Smooth muscle cell (in vitro differentiated cells): ENCODE measurements at regions not wholly inside any gene's neighbourhood (a gene's known extent, or its start where the extent isn't known, plus 50 kb on each side); places are given as distances from the start of the nearest gene placed in this dataset.

Source experiments
- DNase-seq: peaks from one replicate; lab custom pipeline; 2025; ENCODE audit not compliant: unreplicated experiment; lab: John Stamatoyannopoulos, UW
- H2AFZ ChIP-seq: fragments of 200-600 bp; sonication (generic); 2 replicates; pipeline ENCODE4 v1.6.0; 2016; ENCODE audit warnings: antibody characterized with exemption, low read depth, mild to moderate bottlenecking
- H3F3A ChIP-seq: fragments of 200-600 bp; sonication (generic); 2 replicates; pipeline ENCODE4 v1.6.0; 2017; ENCODE audit warnings: antibody characterized with exemption, low read depth
- H3K27ac ChIP-seq: fragments of 200-600 bp; sonication (generic); 2 replicates; pipeline ENCODE4 v1.5.1; 2016; ENCODE audit warnings: low read depth, mild to moderate bottlenecking
- H3K27me3 ChIP-seq: fragments of 200-600 bp; sonication (generic); 2 replicates; pipeline ENCODE4 v1.6.1; 2016; ENCODE audit warnings: low read depth, mild to moderate bottlenecking
- H3K36me3 ChIP-seq: fragments of 200-600 bp; sonication (generic); 2 replicates; pipeline ENCODE4 v1.5.1; 2016; ENCODE audit warnings: low read depth
- H3K4me1 ChIP-seq: fragments of 200-600 bp; sonication (generic); 2 replicates; pipeline ENCODE4 v1.5.1; 2016; ENCODE audit warnings: low read depth
- H3K4me2 ChIP-seq: fragments of 200-600 bp; sonication (generic); 2 replicates; pipeline ENCODE4 v1.6.0; 2016; ENCODE audit warnings: mild to moderate bottlenecking
- H3K4me3 ChIP-seq: fragments of 200-600 bp; sonication (generic); 2 replicates; pipeline ENCODE4 v1.5.1; 2016; ENCODE audit warnings: mild to moderate bottlenecking
- H3K79me2 ChIP-seq: fragments of 200-600 bp; sonication (generic); 2 replicates; pipeline ENCODE4 v1.6.0; 2016; ENCODE audit warnings: low read depth, mild to moderate bottlenecking
- H3K9ac ChIP-seq: fragments of 200-600 bp; sonication (generic); 2 replicates; pipeline ENCODE4 v1.6.0; 2016; ENCODE audit warnings: low read depth
- H3K9me3 ChIP-seq: fragments of 200-600 bp; sonication (generic); replicated peaks from 2 replicates; pipeline ENCODE4 v1.5.1; 2016; ENCODE audit warnings: low read depth
- H4K20me1 ChIP-seq: fragments of 200-600 bp; sonication (generic); 2 replicates; pipeline ENCODE4 v1.6.0; 2016; ENCODE audit warnings: low read depth
- CTCF ChIP-seq: fragments of 200-600 bp; sonication (generic); IDR thresholded peaks from 2 replicates; pipeline ENCODE4 v1.5.1; 2017; ENCODE audit warnings: borderline replicate concordance, mild to moderate bottlenecking, antibody characterized with exemption; ENCODE audit not compliant: insufficient read depth, poor library complexity, severe bottlenecking
- WGBS: methylation state at CpG from one replicate; pipeline ENCODE4 v1.1.7; 2016; ENCODE audit warnings: low lambda C conversion rate; 5-methylcytosine and 5-hydroxymethylcytosine counted together

GRCh38 chr9:119609277-119609971, 240.2 kb upstream of the BRINP1 start:
- Histone ChIP-seq H3F3A (no peaks in the 10 kb centered on the region), H4K20me1 (no peaks in the 10 kb centered on the region), H3K9me3 (no peaks in the 10 kb centered on the region), H3K79me2 (no peaks in the 10 kb centered on the region), H2AFZ (no peak overlapping the region), H3K27me3 (no peaks in the 10 kb centered on the region), H3K27ac (no peak overlapping the region), H3K4me2 (no peak overlapping the region), H3K36me3 (no peaks in the 10 kb centered on the region), H3K4me3 (no peak overlapping the region), H3K9ac (no peak overlapping the region), H3K4me1 (no peaks in the 10 kb centered on the region)
- 97% methylated on average over 2 of the region's 2 CpGs for WGBS
- no peak for DNase-seq
- TF ChIP-seq CTCF: no peak

GRCh38 chr9:119601632-119602031, 232.4 kb upstream of the BRINP1 start:
- no peak for TF ChIP-seq CTCF
- no peaks in the 10 kb centered on the region for H4K20me1 ChIP-seq
- no peaks in the 10 kb centered on the region for H3K9me3 ChIP-seq
- no peak overlapping the region for H3K4me2 ChIP-seq
- no peaks in the 10 kb centered on the region for H3F3A ChIP-seq
- H3K9ac ChIP-seq: no peak overlapping the region
- H3K79me2 ChIP-seq: no peaks in the 10 kb centered on the region
- no peak for DNase-seq
- no peak overlapping the region for H3K4me3 ChIP-seq
- H3K27me3 ChIP-seq: peaks cover 16% of the 10 kb centered on the region
- no peak overlapping the region for H2AFZ ChIP-seq
- H3K4me1 ChIP-seq: peaks cover 6% of the 10 kb centered on the region
- no peaks in the 10 kb centered on the region for H3K36me3 ChIP-seq
- no peak overlapping the region for H3K27ac ChIP-seq

- Histone ChIP-seq H3K4me1 (peaks cover 6% of the 10 kb centered on the region), H3K4me3 (no peak overlapping the region), H2AFZ (no peak overlapping the region), H3K27me3 (peaks cover 16% of the 10 kb centered on the region), H3F3A (no peaks in the 10 kb centered on the region), H3K9me3 (no peaks in the 10 kb centered on the region), H4K20me1 (no peaks in the 10 kb centered on the region), H3K36me3 (no peaks in the 10 kb centered on the region), H3K9ac (no peak overlapping the region), H3K4me2 (no peak overlapping the region), H3K79me2 (no peaks in the 10 kb centered on the region), H3K27ac (no peak overlapping the region)
- 71% methylated on average over 3 of the region's 3 CpGs for whole genome bisulfite sequencing
- no peak for DNase-seq
- TF ChIP-seq CTCF: no peak
Observed at GRCh38 chr9:119597499-119597898, 228.3 kb upstream of the BRINP1 start.

GRCh38 chr9:119596703-119597102, 227.5 kb upstream of the BRINP1 start:
- peaks cover 15% of the 10 kb centered on the region for H3K27me3 ChIP-seq
- WGBS: 94% methylated on average over 4 of the region's 4 CpGs
- H3K4me1 ChIP-seq: peaks cover 6% of the 10 kb centered on the region
- no peak overlapping the region for H3K9ac ChIP-seq
- no peaks in the 10 kb centered on the region for H3F3A ChIP-seq
- no peak overlapping the region for H3K4me2 ChIP-seq
- no peaks in the 10 kb centered on the region for H3K36me3 ChIP-seq
- H3K79me2 ChIP-seq: no peaks in the 10 kb centered on the region
- H2AFZ ChIP-seq: no peak overlapping the region
- no peaks in the 10 kb centered on the region for H4K20me1 ChIP-seq
- no peak overlapping the region for H3K27ac ChIP-seq
- DNase-seq: no peak
- H3K4me3 ChIP-seq: no peak overlapping the region
- no peaks in the 10 kb centered on the region for H3K9me3 ChIP-seq
- TF ChIP-seq CTCF: no peak
